NT2/D1 (cell line): ENCODE measurements at regions not wholly inside any gene's neighbourhood (a gene's known extent, or its start where the extent isn't known, plus 50 kb on each side); places are given as distances from the start of the nearest gene placed in this dataset.

Source experiments
- DNase-seq: peaks from one replicate; pipeline ENCODE4 v3.0.0-alpha.2; 2011; ENCODE audit warnings: low read depth, low spot score
- H3K27me3 ChIP-seq: 2 replicates; pipeline ENCODE4 v1.6.0; 2011; ENCODE audit warnings: mild to moderate bottlenecking; ENCODE audit not compliant: insufficient read length, insufficient read depth
- H3K36me3 ChIP-seq: 2 replicates; pipeline ENCODE4 v1.6.1; 2011; ENCODE audit warnings: mild to moderate bottlenecking, low read length, mixed read lengths; ENCODE audit not compliant: insufficient read depth, insufficient read length
- H3K4me1 ChIP-seq: 2 replicates; pipeline ENCODE4 v1.5.1; 2011; ENCODE audit not compliant: insufficient read depth, insufficient read length
- H3K4me3 ChIP-seq: 2 replicates; pipeline ENCODE4 v1.5.1; 2011; ENCODE audit warnings: low read depth; ENCODE audit not compliant: insufficient read length
- H3K9ac ChIP-seq: 2 replicates; pipeline ENCODE4 v1.6.0; 2011; ENCODE audit warnings: low read depth; ENCODE audit not compliant: insufficient read length
- H3K9me3 ChIP-seq: 2 replicates; pipeline ENCODE4 v1.5.1; 2011; ENCODE audit warnings: mild to moderate bottlenecking, low read length; ENCODE audit not compliant: insufficient read depth
- SUZ12 ChIP-seq: IDR thresholded peaks from 2 replicates; pipeline ENCODE4 v1.6.1; 2011; ENCODE audit not compliant: insufficient read length, insufficient read depth; ENCODE audit errors: extremely low read depth
- YY1 ChIP-seq: IDR thresholded peaks from 2 replicates; pipeline ENCODE4 v1.6.1; 2011; ENCODE audit not compliant: insufficient read length, insufficient read depth
- ZNF274 ChIP-seq: IDR thresholded peaks from 2 replicates; pipeline ENCODE4 v1.6.1; 2011; ENCODE audit warnings: mild to moderate bottlenecking, low read depth, low read length

GRCh38 chr16:50948268-50948930 is 202.7 kb downstream of the SALL1 start:
- no peaks in the 10 kb centered on the region for H3K36me3 ChIP-seq
- no peak overlapping the region for H3K4me3 ChIP-seq
- DNase-seq = no peak
- no peaks in the 10 kb centered on the region for H3K4me1 ChIP-seq
- TF ChIP-seq SUZ12 (no peak), ZNF274 (no peak), YY1 (no peak)
- H3K9me3 ChIP-seq = no peaks in the 10 kb centered on the region
- H3K27me3 ChIP-seq = no peaks in the 10 kb centered on the region
- H3K9ac ChIP-seq = no peak overlapping the region

GRCh38 chr16:50947826-50948225 is 203.2 kb downstream of the SALL1 start:
- Histone ChIP-seq H3K27me3 (no peaks in the 10 kb centered on the region), H3K9me3 (no peaks in the 10 kb centered on the region), H3K9ac (no peak overlapping the region), H3K36me3 (no peaks in the 10 kb centered on the region), H3K4me1 (no peaks in the 10 kb centered on the region), H3K4me3 (no peak overlapping the region)
- TF ChIP-seq SUZ12 (no peak), ZNF274 (no peak)
- DNase-seq = no peak

GRCh38 chr16:50946606-50947005 is 204.5 kb downstream of the SALL1 start:
- H3K4me1 ChIP-seq = no peaks in the 10 kb centered on the region
- H3K9ac ChIP-seq = no peak overlapping the region
- no peak for TF ChIP-seq ZNF274
- no peaks in the 10 kb centered on the region for H3K27me3 ChIP-seq
- no peaks in the 10 kb centered on the region for H3K9me3 ChIP-seq
- H3K4me3 ChIP-seq = no peak overlapping the region
- DNase-seq = no peak
- no peaks in the 10 kb centered on the region for H3K36me3 ChIP-seq

- no peak for TF ChIP-seq SUZ12
- TF ChIP-seq YY1 = no peak
- no peak for TF ChIP-seq ZNF274
- H3K4me1 ChIP-seq = no peaks in the 10 kb centered on the region
- H3K9me3 ChIP-seq = no peaks in the 10 kb centered on the region
- no peaks in the 10 kb centered on the region for H3K27me3 ChIP-seq
- no peaks in the 10 kb centered on the region for H3K36me3 ChIP-seq
- H3K4me3 ChIP-seq = no peak overlapping the region
- DNase-seq = no peak
- H3K9ac ChIP-seq = no peak overlapping the region
Measured at GRCh38 chr16:50946098-50946497, 204.2 kb downstream of the CYLD start.

GRCh38 chr16:50945171-50945570 is 203.3 kb downstream of the CYLD start:
- H3K36me3 ChIP-seq = no peaks in the 10 kb centered on the region
- H3K27me3 ChIP-seq = no peaks in the 10 kb centered on the region
- TF ChIP-seq ZNF274 (no peak), YY1 (no peak), SUZ12 (no peak)
- no peak for DNase-seq
- no peak overlapping the region for H3K9ac ChIP-seq
- H3K4me1 ChIP-seq = no peaks in the 10 kb centered on the region
- H3K9me3 ChIP-seq = no peaks in the 10 kb centered on the region
- H3K4me3 ChIP-seq = no peak overlapping the region

- DNase-seq = no peak
- no peak for TF ChIP-seq YY1
- H3K9me3 ChIP-seq = no peaks in the 10 kb centered on the region
- H3K4me3 ChIP-seq = no peak overlapping the region
- H3K27me3 ChIP-seq = no peaks in the 10 kb centered on the region
- no peak overlapping the region for H3K9ac ChIP-seq
- no peaks in the 10 kb centered on the region for H3K4me1 ChIP-seq
- H3K36me3 ChIP-seq = no peaks in the 10 kb centered on the region
Measured at GRCh38 chr16:50944436-50944835, 202.6 kb downstream of the CYLD start.

- no peaks in the 10 kb centered on the region for H3K9me3 ChIP-seq
- H3K4me3 ChIP-seq = no peak overlapping the region
- no peak for DNase-seq
- TF ChIP-seq SUZ12 = no peak
- TF ChIP-seq YY1 = no peak
- no peak for TF ChIP-seq ZNF274
- no peaks in the 10 kb centered on the region for H3K27me3 ChIP-seq
- H3K9ac ChIP-seq = no peak overlapping the region
- no peaks in the 10 kb centered on the region for H3K4me1 ChIP-seq
- no peaks in the 10 kb centered on the region for H3K36me3 ChIP-seq
Measured at GRCh38 chr16:50944033-50944432, 202.1 kb downstream of the CYLD start.

- H3K27me3 ChIP-seq = no peaks in the 10 kb centered on the region
- no peak overlapping the region for H3K9ac ChIP-seq
- no peaks in the 10 kb centered on the region for H3K4me1 ChIP-seq
- H3K9me3 ChIP-seq = no peaks in the 10 kb centered on the region
- DNase-seq = no peak
- no peak overlapping the region for H3K4me3 ChIP-seq
- TF ChIP-seq YY1 = no peak
- TF ChIP-seq ZNF274 = no peak
- no peak for TF ChIP-seq SUZ12
- no peaks in the 10 kb centered on the region for H3K36me3 ChIP-seq
Measured at GRCh38 chr16:50942143-50942542, 200.3 kb downstream of the CYLD start.
